BJ (cell line): ENCODE measurements at regions not wholly inside any gene's neighbourhood (a gene's known extent, or its start where the extent isn't known, plus 50 kb on each side); places are given as distances from the start of the nearest gene placed in this dataset.
"Not testable (repeated sequence)": the region's sequence is repeated elsewhere in the genome, so short reads cannot be mapped to it uniquely, and the experiment has no call there.

ENCODE experiments used
- CTCF ChIA-PET: fragments of 350-600 bp; formaldehyde crosslinking; extraction: SDS; loops from one replicate; lab custom pipeline; 2021; ENCODE audit warnings: antibody characterized with exemption, inconsistent platforms; lab: Yijun Ruan, JAX
- POLR2A ChIA-PET: fragments of 300-600 bp; sonication (Branson Sonifier 250); formaldehyde crosslinking; extraction: SDS; loops from one replicate; lab custom pipeline; 2021; ENCODE audit warnings: antibody characterized with exemption; lab: Charles Lee
- DNase-seq: peaks from one replicate; pipeline ENCODE4 v3.0.0-alpha.2; 2011; ENCODE audit warnings: low read depth
- H3K27me3 ChIP-seq: 2 replicates; pipeline ENCODE4 v1.6.0; 2011; ENCODE audit warnings: low read length; ENCODE audit not compliant: control insufficient read depth, insufficient read depth
- H3K36me3 ChIP-seq: 2 replicates; pipeline ENCODE4 v1.5.1; 2011; ENCODE audit warnings: low read length; ENCODE audit not compliant: control insufficient read depth, insufficient read depth
- H3K4me3 ChIP-seq: 2 replicates; pipeline ENCODE4 v1.5.1; 2011; ENCODE audit warnings: low read depth, mild to moderate bottlenecking, control low read depth, low read length
- CTCF ChIP-seq: IDR thresholded peaks from 2 replicates; pipeline ENCODE4 v1.5.1; 2011; ENCODE audit warnings: low read depth, mild to moderate bottlenecking, control low read depth, inconsistent platforms, low read length, moderate library complexity; ENCODE audit not compliant: insufficient read depth

GRCh38 chr1:31485166-31485565, 72.2 kb downstream of the SERINC2 start:
- Histone ChIP-seq H3K36me3 (no peaks in the 10 kb centered on the region), H3K27me3 (peaks cover 6% of the 10 kb centered on the region), H3K4me3 (no peak overlapping the region)
- no peak for DNase-seq
- no peak for TF ChIP-seq CTCF
- CTCF ChIA-PET, result interaction anchor here (0.7 to 1.2 kb wide), 2 partner anchors 30 to 299 kb away, joined by 3 read pairs; no protein-coding TSS in a partner anchor
- POLR2A ChIA-PET, result no interaction called here

DNA sequence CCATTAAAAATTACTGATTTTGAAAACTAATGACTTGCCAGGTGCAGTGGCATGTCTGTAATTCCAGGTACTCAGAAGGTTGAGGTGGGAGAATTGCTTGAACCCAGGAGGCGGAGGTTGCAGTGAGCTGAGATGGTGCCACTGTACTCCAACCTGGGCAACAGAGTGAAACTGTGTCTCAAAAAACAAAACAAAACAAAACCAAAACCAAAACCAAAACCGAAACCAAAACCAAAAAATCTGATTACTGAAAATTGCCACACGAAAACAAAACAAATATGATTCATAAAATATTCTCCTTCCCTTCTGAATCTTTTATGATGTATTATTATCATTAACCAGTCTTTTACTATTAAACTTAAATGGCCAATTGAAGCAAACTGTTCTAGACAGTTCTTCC, 74.1 kb downstream of the SERINC2 start:
- H3K36me3 ChIP-seq, result no peaks in the 10 kb centered on the region
- peaks cover 8% of the 10 kb centered on the region for H3K27me3 ChIP-seq
- no peak overlapping the region for H3K4me3 ChIP-seq
- no peak for TF ChIP-seq CTCF
- ChIA-PET CTCF (interaction anchor here (0.6 to 1.0 kb wide), 3 partner anchors 76 to 373 kb away, joined by 3 to 5 read pairs (median 4); no protein-coding TSS in a partner anchor), POLR2A (no interaction called here)
- no peak for DNase-seq

- TF ChIP-seq CTCF, result no peak
- ChIA-PET CTCF (interaction anchor here (0.6 to 0.8 kb wide), 2 partner anchors 76 to 372 kb away, joined by 3 to 4 read pairs; no protein-coding TSS in a partner anchor), POLR2A (no interaction called here)
- H3K27me3 ChIP-seq, result peaks cover 8% of the 10 kb centered on the region
- H3K36me3 ChIP-seq, result no peaks in the 10 kb centered on the region
- no peak overlapping the region for H3K4me3 ChIP-seq
- no peak for DNase-seq
Measured at GRCh38 chr1:31487721-31488293, 74.8 kb downstream of the SERINC2 start.

GRCh38 chr1:31488528-31488927, 75.5 kb downstream of the SERINC2 start:
- Histone ChIP-seq H3K36me3 (no peaks in the 10 kb centered on the region), H3K4me3 (no peak overlapping the region), H3K27me3 (peaks cover 9% of the 10 kb centered on the region)
- no peak for DNase-seq
- POLR2A ChIA-PET, result no interaction called here
- TF ChIP-seq CTCF, result no peak
- CTCF ChIA-PET, result no interaction called here

DNA sequence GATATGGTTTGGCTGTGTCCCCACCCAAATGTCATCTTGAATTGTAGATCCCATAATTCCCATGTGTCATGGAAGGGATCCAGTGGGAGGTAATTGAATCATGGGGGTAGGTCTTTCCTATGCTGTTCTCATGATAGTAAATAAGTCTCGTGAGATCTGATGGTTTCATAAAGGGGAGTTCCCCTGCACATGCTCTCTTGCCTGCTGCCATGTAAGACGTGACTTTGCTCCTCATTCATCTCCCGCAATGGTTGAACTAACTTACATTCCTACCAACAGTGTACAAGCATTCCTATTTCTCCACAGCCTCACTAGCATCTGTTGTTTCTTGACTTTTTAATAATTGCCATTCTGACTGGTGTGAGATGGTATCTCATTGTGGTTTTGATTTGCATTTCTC, 76.6 kb downstream of the SERINC2 start:
- CTCF ChIA-PET, H3K4me3 ChIP-seq, POLR2A ChIA-PET, H3K27me3 ChIP-seq, DNase-seq, H3K36me3 ChIP-seq: not testable (repeated sequence)

- DNase-seq, POLR2A ChIA-PET, H3K36me3 ChIP-seq, H3K4me3 ChIP-seq, H3K27me3 ChIP-seq: not testable (repeated sequence)
- CTCF ChIA-PET, result interaction anchor here (1.7 kb wide), 1 partner anchor 15 kb away, joined by 3 read pairs; no protein-coding TSS in a partner anchor
Measured at GRCh38 chr1:31490596-31490995, 77.6 kb downstream of the SERINC2 start.

DNA sequence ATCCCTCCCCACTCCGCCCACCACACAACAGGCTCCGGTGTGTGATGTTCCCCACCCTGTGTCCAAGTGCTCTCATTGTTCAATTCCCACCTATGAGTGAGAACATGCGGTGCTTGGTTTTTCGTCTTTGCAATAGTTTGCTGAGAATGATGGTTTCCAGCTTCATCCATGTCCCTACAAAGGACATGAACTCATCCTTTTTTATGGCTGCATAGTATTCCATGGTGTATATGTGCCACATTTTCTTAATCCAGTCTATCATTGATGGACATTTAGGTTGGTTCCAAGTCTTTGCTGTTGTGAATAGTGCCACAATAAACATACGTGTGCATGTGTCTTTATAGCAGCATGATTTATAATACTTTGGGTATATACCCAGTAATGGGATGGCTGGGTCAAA, 81.0 kb upstream of the TINAGL1 start:
- CTCF ChIA-PET, H3K4me3 ChIP-seq, DNase-seq, POLR2A ChIA-PET, H3K36me3 ChIP-seq: not testable (repeated sequence)
- H3K27me3 ChIP-seq, result peaks cover 10% of the 10 kb centered on the region

DNA sequence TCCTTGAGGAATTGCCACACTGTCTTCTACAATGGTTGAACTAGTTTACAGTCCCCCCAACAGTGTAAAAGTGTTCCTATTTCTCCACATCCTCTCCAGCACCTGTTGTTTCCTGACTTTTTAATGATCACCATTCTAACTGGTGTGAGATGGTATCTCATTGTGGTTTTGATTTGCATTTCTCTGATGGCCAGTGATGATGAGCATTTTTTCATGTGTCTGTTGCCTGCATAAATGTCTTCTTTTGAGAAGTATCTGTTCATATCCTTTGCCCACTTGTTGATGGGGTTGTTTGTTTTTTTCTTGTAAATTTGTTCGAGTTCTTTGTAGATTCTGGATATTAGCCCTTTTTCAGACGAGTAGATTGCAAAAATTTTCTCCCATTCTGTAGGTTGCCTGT, 80.5 kb upstream of the TINAGL1 start:
- CTCF ChIA-PET, H3K36me3 ChIP-seq, DNase-seq, H3K4me3 ChIP-seq, POLR2A ChIA-PET: not testable (repeated sequence)
- peaks cover 10% of the 10 kb centered on the region for H3K27me3 ChIP-seq
